Putamen (tissue), 1 donor: ENCODE measurements at regions not wholly inside any gene's neighbourhood (a gene's known extent, or its start where the extent isn't known, plus 50 kb on each side); places are given as distances from the start of the nearest gene placed in this dataset.

Source experiments
- DNase-seq: peaks from one replicate; pipeline ENCODE4 v3.0.0-alpha.2; 2016; ENCODE audit warnings: low spot score

- DNase-seq: no peak
Measured at GRCh38 chr11:105232021-105232420, 92.5 kb upstream of the CARD18 start.

GRCh38 chr11:105230586-105230985 lies 91.0 kb upstream of the CARD18 start:
- DNase-seq: no peak

- DNase-seq: no peak
Measured at GRCh38 chr11:105229761-105230160, 90.2 kb upstream of the CARD18 start.

GRCh38 chr11:105229257-105229656 lies 89.7 kb upstream of the CARD18 start:
- no peak for DNase-seq

- DNase-seq: no peak
Measured at GRCh38 chr11:105227363-105227762, 87.8 kb upstream of the CARD18 start.

GRCh38 chr11:105226766-105227165 lies 87.2 kb upstream of the CARD18 start:
- DNase-seq: no peak

GRCh38 chr11:105226091-105226490 lies 86.5 kb upstream of the CARD18 start:
- no peak for DNase-seq

GRCh38 chr11:105224482-105225253 lies 85.1 kb upstream of the CARD18 start:
- no peak for DNase-seq

GRCh38 chr11:105220121-105220520 lies 80.6 kb upstream of the CARD18 start:
- no peak for DNase-seq

GRCh38 chr11:105219670-105220069 lies 80.1 kb upstream of the CARD18 start:
- no peak for DNase-seq

- no peak for DNase-seq
Measured at GRCh38 chr11:105219269-105219668, 79.7 kb upstream of the CARD18 start.

GRCh38 chr11:105215528-105215927 lies 76.0 kb upstream of the CARD18 start:
- no peak for DNase-seq

GRCh38 chr11:105211806-105212554 lies 72.4 kb upstream of the CARD18 start:
- no peak for DNase-seq

GRCh38 chr11:105208019-105208418 lies 68.5 kb upstream of the CARD18 start:
- DNase-seq: no peak

GRCh38 chr11:105206633-105207032 lies 67.1 kb upstream of the CARD18 start:
- no peak for DNase-seq

- DNase-seq: no peak
Measured at GRCh38 chr11:105204636-105205035, 65.1 kb upstream of the CARD18 start.

- DNase-seq: no peak
Measured at GRCh38 chr11:105203569-105204240, 64.1 kb upstream of the CARD18 start.

GRCh38 chr11:105202844-105203548 lies 63.4 kb upstream of the CARD18 start:
- DNase-seq: no peak

GRCh38 chr11:105202422-105202821 lies 62.9 kb upstream of the CARD18 start:
- no peak for DNase-seq

- DNase-seq: no peak
Measured at GRCh38 chr11:105201166-105201565, 61.6 kb upstream of the CARD18 start.

GRCh38 chr11:105197071-105197815 lies 57.7 kb upstream of the CARD18 start:
- no peak for DNase-seq

- no peak for DNase-seq
Measured at GRCh38 chr11:105193260-105193659, 53.7 kb upstream of the CARD18 start.
